ENCODE measurements at regions not wholly inside any gene's neighbourhood (a gene's known extent, or its start where the extent isn't known, plus 50 kb on each side); places are given as distances from the start of the nearest gene placed in this dataset.
"Not testable (repeated sequence)": the region's sequence is repeated elsewhere in the genome, so short reads cannot be mapped to it uniquely, and the experiment has no call there.

- no peaks in the 10 kb centered on the region for H3K36me3 ChIP-seq (ENCODE audit: control insufficient read depth, insufficient read depth, low read length)
- TF ChIP-seq CTCF (IDR thresholded peaks at IDR 0.05), result no peak
Measured at GRCh38 chr2:200193331-200193730, 113.2 kb upstream of the SPATS2L start.

GRCh38 chr2:200193791-200194190 lies 112.7 kb upstream of the SPATS2L start:
- H3K79me2 ChIP-seq, result no peaks in the 10 kb centered on the region
- TF ChIP-seq CTCF (IDR thresholded peaks at IDR 0.05), result no peak
- no peaks in the 10 kb centered on the region for H3K27me3 ChIP-seq (ENCODE audit: control insufficient read depth, insufficient read depth, low read length)
- no peak overlapping the region for H3K27ac ChIP-seq
- H3K4me1 ChIP-seq, result no peaks in the 10 kb centered on the region
- H3K9me3 ChIP-seq (ENCODE audit: control insufficient read depth, low read length), result no peaks in the 10 kb centered on the region
- no peaks in the 10 kb centered on the region for H3K36me3 ChIP-seq (ENCODE audit: control insufficient read depth, insufficient read depth, low read length)
- no peak overlapping the region for H3K9ac ChIP-seq
- H3K4me3 ChIP-seq (ENCODE audit: low read depth, low read length), result no peak overlapping the region
- no peak overlapping the region for H2AFZ ChIP-seq
- no peak overlapping the region for H3K4me2 ChIP-seq (ENCODE audit: low read length)

More at GRCh38 chr2:200193331-200193730, 113.2 kb upstream of the SPATS2L start:
- H2AFZ ChIP-seq, result no peak overlapping the region
- no peaks in the 10 kb centered on the region for H3K79me2 ChIP-seq
- H3K9me3 ChIP-seq (ENCODE audit: control insufficient read depth, low read length), result no peaks in the 10 kb centered on the region
- no peaks in the 10 kb centered on the region for H3K4me1 ChIP-seq
- H3K9ac ChIP-seq, result no peak overlapping the region
- H3K27ac ChIP-seq, result no peak overlapping the region
- H3K27me3 ChIP-seq (ENCODE audit: control insufficient read depth, insufficient read depth, low read length), result no peaks in the 10 kb centered on the region
- H3K4me3 ChIP-seq (ENCODE audit: low read depth, low read length), result no peak overlapping the region
- no peak overlapping the region for H3K4me2 ChIP-seq (ENCODE audit: low read length)

GRCh38 chr2:200194746-200195145 lies 111.7 kb upstream of the SPATS2L start:
- Histone ChIP-seq H3K79me2 (no peaks in the 10 kb centered on the region), H3K27ac (no peak overlapping the region), H3K4me1 (no peaks in the 10 kb centered on the region), H2AFZ (no peak overlapping the region), H3K4me2 (ENCODE audit: low read length) (no peak overlapping the region), H3K9me3 (ENCODE audit: control insufficient read depth, low read length) (no peaks in the 10 kb centered on the region), H3K27me3 (ENCODE audit: control insufficient read depth, insufficient read depth, low read length) (no peaks in the 10 kb centered on the region), H3K9ac (no peak overlapping the region), H3K36me3 (ENCODE audit: control insufficient read depth, insufficient read depth, low read length) (no peaks in the 10 kb centered on the region), H3K4me3 (ENCODE audit: low read depth, low read length) (no peak overlapping the region)
- TF ChIP-seq CTCF (IDR thresholded peaks at IDR 0.05), result no peak

- H2AFZ ChIP-seq, result no peak overlapping the region
- no peaks in the 10 kb centered on the region for H3K9me3 ChIP-seq (ENCODE audit: control insufficient read depth, low read length)
- no peak overlapping the region for H3K4me3 ChIP-seq (ENCODE audit: low read depth, low read length)
- no peak overlapping the region for H3K4me2 ChIP-seq (ENCODE audit: low read length)
- H3K36me3 ChIP-seq (ENCODE audit: control insufficient read depth, insufficient read depth, low read length), result no peaks in the 10 kb centered on the region
- no peaks in the 10 kb centered on the region for H3K27me3 ChIP-seq (ENCODE audit: control insufficient read depth, insufficient read depth, low read length)
- no peak for TF ChIP-seq CTCF (IDR thresholded peaks at IDR 0.05)
- no peaks in the 10 kb centered on the region for H3K4me1 ChIP-seq
- H3K9ac ChIP-seq, result no peak overlapping the region
- no peak overlapping the region for H3K27ac ChIP-seq
- no peaks in the 10 kb centered on the region for H3K79me2 ChIP-seq
Measured at GRCh38 chr2:200199005-200199404, 107.5 kb upstream of the SPATS2L start.

GRCh38 chr2:200199576-200200263 lies 106.8 kb upstream of the SPATS2L start:
- H3K36me3 ChIP-seq (ENCODE audit: control insufficient read depth, insufficient read depth, low read length), result no peaks in the 10 kb centered on the region
- no peak overlapping the region for H2AFZ ChIP-seq
- no peaks in the 10 kb centered on the region for H3K4me1 ChIP-seq
- H3K9me3 ChIP-seq (ENCODE audit: control insufficient read depth, low read length), result no peaks in the 10 kb centered on the region
- no peak for TF ChIP-seq CTCF (IDR thresholded peaks at IDR 0.05)
- H3K79me2 ChIP-seq, result no peaks in the 10 kb centered on the region
- H3K9ac ChIP-seq, result no peak overlapping the region
- no peak overlapping the region for H3K27ac ChIP-seq
- no peak overlapping the region for H3K4me2 ChIP-seq (ENCODE audit: low read length)
- H3K27me3 ChIP-seq (ENCODE audit: control insufficient read depth, insufficient read depth, low read length), result no peaks in the 10 kb centered on the region
- H3K4me3 ChIP-seq (ENCODE audit: low read depth, low read length), result no peak overlapping the region

- not testable (repeated sequence) for H2AFZ ChIP-seq; H3K4me1 ChIP-seq; H3K27ac ChIP-seq; H3K79me2 ChIP-seq; H3K4me2 ChIP-seq (ENCODE audit: low read length); H3K36me3 ChIP-seq (ENCODE audit: control insufficient read depth, insufficient read depth, low read length); H3K4me3 ChIP-seq (ENCODE audit: low read depth, low read length); H3K27me3 ChIP-seq (ENCODE audit: control insufficient read depth, insufficient read depth, low read length); H3K9ac ChIP-seq; H3K9me3 ChIP-seq (ENCODE audit: control insufficient read depth, low read length)
Measured at GRCh38 chr2:200201839-200202238, 104.7 kb upstream of the SPATS2L start.

Measured in parathyroid adenoma (tissue), 2 donors.